ENCODE measurements at regions not wholly inside any gene's neighbourhood (a gene's known extent, or its start where the extent isn't known, plus 50 kb on each side); places are given as distances from the start of the nearest gene placed in this dataset.

DNA sequence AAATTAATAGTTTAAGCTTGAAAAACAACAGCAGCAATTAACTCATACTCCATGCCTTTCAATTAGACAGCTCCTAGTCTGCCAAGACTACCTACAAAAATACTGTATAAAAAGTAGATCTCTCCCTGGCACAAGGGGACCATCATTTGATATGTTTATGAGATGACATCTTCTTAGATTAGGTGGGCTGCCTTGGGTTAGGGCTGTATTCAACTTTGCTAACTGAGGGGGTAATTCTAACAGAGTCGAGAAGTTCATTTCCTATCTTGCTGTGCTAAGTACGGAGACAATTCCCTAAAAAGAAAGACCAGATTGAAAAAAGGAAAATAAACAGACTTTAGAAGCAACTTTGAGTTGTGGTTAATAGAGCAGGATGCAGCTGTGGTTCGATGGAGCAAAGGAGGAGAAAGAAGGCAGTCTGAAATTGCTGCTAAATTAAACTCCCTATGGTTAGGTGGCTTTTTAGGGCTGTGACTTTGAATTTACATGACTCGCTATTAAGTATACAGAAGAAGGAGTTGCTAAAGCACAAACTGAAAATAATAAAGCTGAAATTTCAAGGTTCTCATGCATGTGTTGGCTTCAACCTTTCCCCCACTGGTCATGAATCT lies 75.4 kb downstream of the CDC7 start:
- Histone ChIP-seq H3K27ac (ENCODE audit: low read length) (no peak overlapping the region), H3K27me3 (ENCODE audit: low read depth, low read length) (no peaks in the 10 kb centered on the region), H3K9me3 (ENCODE audit: control insufficient read depth in 1 of 2, low read length in 2 of 2) (no peaks in the 10 kb centered on the region), H3K36me3 (ENCODE audit: control insufficient read depth in 1 of 2, insufficient read depth in 2 of 2, low read length in 2 of 2) (no peaks in the 10 kb centered on the region), H3K4me1 (ENCODE audit: control insufficient read depth in 1 of 2, insufficient read depth in 2 of 2, low read length in 2 of 2) (peaks cover 7 to 11% of the 10 kb centered on the region in 2 donors), H3K4me3 (ENCODE audit: low read depth in 1 of 2, low read length in 2 of 2) (no peak overlapping the region)

DNA sequence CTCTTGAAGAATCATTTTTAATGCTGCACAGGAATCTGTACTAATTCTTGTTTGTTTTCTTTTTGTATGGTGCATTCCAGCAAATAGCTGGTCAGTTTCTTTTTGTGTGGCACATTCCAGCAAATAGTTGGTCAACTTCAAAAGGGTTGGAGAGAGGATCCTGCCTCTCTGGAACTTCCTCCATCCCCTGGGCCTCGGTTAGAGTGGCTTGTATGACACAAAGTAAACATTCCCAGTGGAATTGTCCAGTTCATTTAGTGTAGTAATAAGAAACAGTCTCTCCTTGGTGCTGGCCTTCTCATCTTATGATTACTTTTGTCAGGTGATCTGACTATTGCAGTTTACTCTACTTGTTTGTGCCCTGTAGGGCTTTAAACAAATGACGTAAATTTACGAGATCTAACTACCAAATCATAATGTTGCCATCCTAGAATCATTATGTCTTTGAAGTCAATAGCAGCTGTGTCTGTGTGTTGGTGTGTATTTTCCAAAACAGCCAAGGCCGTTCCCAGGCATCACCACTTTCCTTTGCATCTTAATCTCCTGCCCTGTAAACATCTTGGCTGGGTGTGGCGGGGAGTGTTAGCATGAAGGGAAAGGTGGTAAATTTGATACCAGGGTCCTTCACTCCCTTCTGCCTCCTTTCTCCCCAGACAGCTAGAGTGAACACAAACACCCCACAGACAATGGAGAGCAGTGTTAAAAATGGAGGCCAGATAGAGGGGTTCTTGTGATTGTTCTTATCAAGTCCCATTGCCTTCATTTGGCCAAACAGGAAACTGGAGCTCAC lies 77.9 kb downstream of the CDC7 start:
- H3K36me3 ChIP-seq (ENCODE audit: control insufficient read depth in 1 of 2, insufficient read depth in 2 of 2, low read length in 2 of 2): no peaks in the 10 kb centered on the region
- H3K4me3 ChIP-seq (ENCODE audit: low read depth in 1 of 2, low read length in 2 of 2): no peak overlapping the region
- peaks cover 7 to 13% of the 10 kb centered on the region in 2 donors for H3K4me1 ChIP-seq (ENCODE audit: control insufficient read depth in 1 of 2, insufficient read depth in 2 of 2, low read length in 2 of 2)
- no peaks in the 10 kb centered on the region for H3K9me3 ChIP-seq (ENCODE audit: control insufficient read depth in 1 of 2, low read length in 2 of 2)
- no peak overlapping the region for H3K27ac ChIP-seq (ENCODE audit: low read length)
- H3K27me3 ChIP-seq (ENCODE audit: low read depth, low read length): no peaks in the 10 kb centered on the region

DNA sequence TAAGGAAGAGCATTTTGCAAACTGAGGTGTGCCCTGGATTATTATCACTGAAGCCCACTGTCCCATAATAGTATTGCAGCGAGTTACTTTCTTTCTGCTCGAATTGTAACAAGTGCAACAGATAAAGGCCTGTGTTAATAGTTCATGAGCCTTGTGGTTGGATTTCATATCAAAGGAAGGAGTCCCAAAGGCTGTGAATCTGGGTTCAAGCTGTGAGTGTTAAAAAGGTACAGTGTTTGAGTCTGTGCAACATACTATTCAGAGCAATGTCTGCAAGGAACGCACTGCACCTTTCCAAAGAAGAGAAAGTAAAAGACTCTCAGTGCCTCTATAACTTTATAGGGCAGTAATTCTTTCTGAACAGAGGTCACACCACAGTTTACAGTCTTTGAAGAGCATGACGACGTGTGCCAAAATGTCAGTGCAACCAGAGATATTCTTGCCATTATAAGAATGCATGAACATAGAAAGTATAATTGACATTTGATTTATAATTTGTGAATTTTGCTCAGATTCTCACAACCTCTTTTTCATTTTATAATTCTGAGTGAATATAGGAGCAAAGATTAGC lies 79.1 kb downstream of the CDC7 start:
- no peaks in the 10 kb centered on the region for H3K9me3 ChIP-seq (ENCODE audit: control insufficient read depth in 1 of 2, low read length in 2 of 2)
- no peaks in the 10 kb centered on the region for H3K36me3 ChIP-seq (ENCODE audit: control insufficient read depth in 1 of 2, insufficient read depth in 2 of 2, low read length in 2 of 2)
- H3K27me3 ChIP-seq (ENCODE audit: low read depth, low read length): no peaks in the 10 kb centered on the region
- H3K4me3 ChIP-seq (ENCODE audit: low read depth in 1 of 2, low read length in 2 of 2): no peak overlapping the region
- peaks cover 7 to 21% of the 10 kb centered on the region in 2 donors for H3K4me1 ChIP-seq (ENCODE audit: control insufficient read depth in 1 of 2, insufficient read depth in 2 of 2, low read length in 2 of 2)
- no peak overlapping the region for H3K27ac ChIP-seq (ENCODE audit: low read length)

DNA sequence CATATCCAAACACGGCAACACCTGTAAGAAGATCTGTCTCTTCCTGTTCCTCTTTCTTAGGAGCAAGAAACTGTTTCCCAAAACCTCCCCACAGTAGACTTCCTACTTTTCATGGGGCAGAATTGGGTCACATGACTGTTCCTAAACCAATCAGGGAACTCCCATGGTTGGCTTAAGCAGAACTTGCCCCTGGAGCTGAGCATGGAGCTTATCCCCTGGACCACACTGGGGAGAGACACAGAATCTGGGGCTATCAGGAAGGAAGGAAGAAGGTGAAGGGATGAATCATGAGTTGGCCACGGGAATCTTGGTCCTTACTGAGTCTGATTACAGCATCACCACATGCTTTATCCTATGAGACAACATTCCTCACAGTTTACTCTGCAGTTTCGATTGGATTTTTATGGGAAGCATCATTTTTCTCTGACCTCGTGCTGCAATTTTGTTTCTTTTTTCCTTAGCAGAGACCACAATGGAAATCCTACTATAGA lies 81.8 kb downstream of the CDC7 start:
- peaks cover 0 to 13% of the 10 kb centered on the region in 2 donors for H3K4me1 ChIP-seq (ENCODE audit: control insufficient read depth in 1 of 2, insufficient read depth in 2 of 2, low read length in 2 of 2)
- peak overlapping the region in 1 of 2 donors; percentile 12 for H3K4me3 ChIP-seq (ENCODE audit: low read depth in 1 of 2, low read length in 2 of 2)
- H3K9me3 ChIP-seq (ENCODE audit: control insufficient read depth in 1 of 2, low read length in 2 of 2): no peaks in the 10 kb centered on the region
- no peaks in the 10 kb centered on the region for H3K36me3 ChIP-seq (ENCODE audit: control insufficient read depth in 1 of 2, insufficient read depth in 2 of 2, low read length in 2 of 2)
- H3K27ac ChIP-seq (ENCODE audit: low read length): peak overlapping the region; percentile 86
- H3K27me3 ChIP-seq (ENCODE audit: low read depth, low read length): no peaks in the 10 kb centered on the region

DNA sequence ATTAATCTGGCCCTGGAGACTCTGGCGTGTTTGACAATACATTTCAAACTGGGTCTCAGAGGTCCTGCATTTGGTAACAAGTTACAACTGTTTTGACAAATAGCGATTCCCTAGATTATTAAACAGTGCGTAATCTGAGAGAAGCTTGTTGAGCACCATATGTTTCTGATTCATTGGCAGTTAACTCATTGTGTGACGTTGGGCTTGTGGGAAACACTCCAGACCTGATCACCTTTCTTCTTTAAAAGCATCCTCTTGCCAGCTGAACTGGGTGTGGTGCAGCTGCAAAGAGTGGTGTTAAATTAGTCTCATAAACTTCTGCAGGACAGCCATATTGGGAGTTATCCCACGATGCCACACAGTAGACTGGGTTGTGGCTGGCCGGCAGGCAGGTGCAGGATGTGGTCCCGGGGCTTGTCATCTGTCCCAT lies 82.7 kb downstream of the CDC7 start:
- Histone ChIP-seq H3K4me1 (ENCODE audit: control insufficient read depth in 1 of 2, insufficient read depth in 2 of 2, low read length in 2 of 2) (peaks cover 0 to 13% of the 10 kb centered on the region in 2 donors), H3K36me3 (ENCODE audit: control insufficient read depth in 1 of 2, insufficient read depth in 2 of 2, low read length in 2 of 2) (no peaks in the 10 kb centered on the region), H3K9me3 (ENCODE audit: control insufficient read depth in 1 of 2, low read length in 2 of 2) (no peaks in the 10 kb centered on the region), H3K27ac (ENCODE audit: low read length) (peak overlapping the region; percentile 86), H3K4me3 (ENCODE audit: low read depth in 1 of 2, low read length in 2 of 2) (no peak overlapping the region), H3K27me3 (ENCODE audit: low read depth, low read length) (no peaks in the 10 kb centered on the region)

GRCh38 chr1:91584309-91584708 lies 83.7 kb downstream of the CDC7 start:
- Histone ChIP-seq H3K4me1 (ENCODE audit: control insufficient read depth in 1 of 2, insufficient read depth in 2 of 2, low read length in 2 of 2) (peaks cover 0 to 13% of the 10 kb centered on the region in 2 donors), H3K9me3 (ENCODE audit: control insufficient read depth in 1 of 2, low read length in 2 of 2) (no peaks in the 10 kb centered on the region), H3K27me3 (ENCODE audit: low read depth, low read length) (no peaks in the 10 kb centered on the region), H3K4me3 (ENCODE audit: low read depth in 1 of 2, low read length in 2 of 2) (no peak overlapping the region), H3K27ac (ENCODE audit: low read length) (peak overlapping the region; percentile 17), H3K36me3 (ENCODE audit: control insufficient read depth in 1 of 2, insufficient read depth in 2 of 2, low read length in 2 of 2) (no peaks in the 10 kb centered on the region)

GRCh38 chr1:91584878-91585277 lies 84.2 kb downstream of the CDC7 start:
- peak overlapping the region; percentile 17 for H3K27ac ChIP-seq (ENCODE audit: low read length)

GRCh38 chr1:91585502-91585901 lies 84.9 kb downstream of the CDC7 start:
- H3K27ac ChIP-seq (ENCODE audit: low read length): peak overlapping the region; percentile 17
- H3K9me3 ChIP-seq (ENCODE audit: control insufficient read depth in 1 of 2, low read length in 2 of 2): no peaks in the 10 kb centered on the region
- no peaks in the 10 kb centered on the region for H3K27me3 ChIP-seq (ENCODE audit: low read depth, low read length)
- no peaks in the 10 kb centered on the region for H3K36me3 ChIP-seq (ENCODE audit: control insufficient read depth in 1 of 2, insufficient read depth in 2 of 2, low read length in 2 of 2)
- no peak overlapping the region for H3K4me3 ChIP-seq (ENCODE audit: low read depth in 1 of 2, low read length in 2 of 2)
- H3K4me1 ChIP-seq (ENCODE audit: control insufficient read depth in 1 of 2, insufficient read depth in 2 of 2, low read length in 2 of 2): peaks cover 0 to 10% of the 10 kb centered on the region in 2 donors

More at GRCh38 chr1:91584878-91585277, 84.2 kb downstream of the CDC7 start:
- Histone ChIP-seq H3K27me3 (ENCODE audit: low read depth, low read length) (no peaks in the 10 kb centered on the region), H3K4me1 (ENCODE audit: control insufficient read depth in 1 of 2, insufficient read depth in 2 of 2, low read length in 2 of 2) (peaks cover 0 to 10% of the 10 kb centered on the region in 2 donors), H3K4me3 (ENCODE audit: low read depth in 1 of 2, low read length in 2 of 2) (no peak overlapping the region), H3K36me3 (ENCODE audit: control insufficient read depth in 1 of 2, insufficient read depth in 2 of 2, low read length in 2 of 2) (no peaks in the 10 kb centered on the region), H3K9me3 (ENCODE audit: control insufficient read depth in 1 of 2, low read length in 2 of 2) (no peaks in the 10 kb centered on the region)

- Histone ChIP-seq H3K27ac (ENCODE audit: low read length) (peak overlapping the region; percentile 17), H3K4me3 (ENCODE audit: low read depth in 1 of 2, low read length in 2 of 2) (no peak overlapping the region)
Observed at GRCh38 chr1:91585982-91586381, 85.3 kb downstream of the CDC7 start.

GRCh38 chr1:91589437-91589836 lies 88.8 kb downstream of the CDC7 start:
- no peaks in the 10 kb centered on the region for H3K27me3 ChIP-seq (ENCODE audit: low read depth, low read length)
- H3K27ac ChIP-seq (ENCODE audit: low read length): peak overlapping the region; percentile 10
- H3K36me3 ChIP-seq (ENCODE audit: control insufficient read depth in 1 of 2, insufficient read depth in 2 of 2, low read length in 2 of 2): no peaks in the 10 kb centered on the region
- no peak overlapping the region for H3K4me3 ChIP-seq (ENCODE audit: low read depth in 1 of 2, low read length in 2 of 2)
- peaks cover 4 to 6% of the 10 kb centered on the region in 2 donors for H3K4me1 ChIP-seq (ENCODE audit: control insufficient read depth in 1 of 2, insufficient read depth in 2 of 2, low read length in 2 of 2)
- H3K9me3 ChIP-seq (ENCODE audit: control insufficient read depth in 1 of 2, low read length in 2 of 2): no peaks in the 10 kb centered on the region

More at GRCh38 chr1:91585982-91586381, 85.3 kb downstream of the CDC7 start:
- peaks cover under 1 to 10% of the 10 kb centered on the region in 2 donors for H3K4me1 ChIP-seq (ENCODE audit: control insufficient read depth in 1 of 2, insufficient read depth in 2 of 2, low read length in 2 of 2)
- H3K9me3 ChIP-seq (ENCODE audit: control insufficient read depth in 1 of 2, low read length in 2 of 2): no peaks in the 10 kb centered on the region
- no peaks in the 10 kb centered on the region for H3K27me3 ChIP-seq (ENCODE audit: low read depth, low read length)
- no peaks in the 10 kb centered on the region for H3K36me3 ChIP-seq (ENCODE audit: control insufficient read depth in 1 of 2, insufficient read depth in 2 of 2, low read length in 2 of 2)

Measured in muscle layer of duodenum (tissue), 2 donors.